ENCODE measurements at regions not wholly inside any gene's neighbourhood (a gene's known extent, or its start where the extent isn't known, plus 50 kb on each side); places are given as distances from the start of the nearest gene placed in this dataset.

- H3K9me3 Mint-ChIP-seq, result no peaks in the 10 kb centered on the region
- H3K27ac Mint-ChIP-seq, result no peak overlapping the region
- no peak overlapping the region for H3K4me3 Mint-ChIP-seq
- no peaks in the 10 kb centered on the region for H3K4me1 Mint-ChIP-seq (ENCODE audit: low read depth)
- H3K36me3 Mint-ChIP-seq (ENCODE audit: low read depth), result no peaks in the 10 kb centered on the region
- intact Hi-C loops (cut with micrococcal nuclease), result no loop called here
- H3K27me3 Mint-ChIP-seq, result no peaks in the 10 kb centered on the region
These were observed 251.1 kb upstream of the SMIM21 start for GRCh38 chr18:75678627-75679026.

- H3K4me3 Mint-ChIP-seq, result no peak overlapping the region
- H3K36me3 Mint-ChIP-seq (ENCODE audit: low read depth), result no peaks in the 10 kb centered on the region
- no peak overlapping the region for H3K27ac Mint-ChIP-seq
- no peaks in the 10 kb centered on the region for H3K27me3 Mint-ChIP-seq
- intact Hi-C loops (cut with micrococcal nuclease), result no loop called here
- no peaks in the 10 kb centered on the region for H3K4me1 Mint-ChIP-seq (ENCODE audit: low read depth)
- H3K9me3 Mint-ChIP-seq, result no peaks in the 10 kb centered on the region
These were observed 250.4 kb upstream of the SMIM21 start for GRCh38 chr18:75677696-75678455.

GRCh38 chr18:75660932-75661331, 233.4 kb upstream of the SMIM21 start:
- Mint-ChIP-seq H3K36me3 (ENCODE audit: low read depth) (no peaks in the 10 kb centered on the region), H3K4me3 (no peak overlapping the region), H3K27me3 (no peaks in the 10 kb centered on the region), H3K4me1 (ENCODE audit: low read depth) (no peaks in the 10 kb centered on the region), H3K27ac (no peak overlapping the region), H3K9me3 (peaks cover 41% of the 10 kb centered on the region)
- intact Hi-C loops (cut with micrococcal nuclease), result no loop called here

- H3K36me3 Mint-ChIP-seq (ENCODE audit: low read depth), result no peaks in the 10 kb centered on the region
- H3K4me3 Mint-ChIP-seq, result no peak overlapping the region
- no peaks in the 10 kb centered on the region for H3K4me1 Mint-ChIP-seq (ENCODE audit: low read depth)
- intact Hi-C loops (cut with micrococcal nuclease), result no loop called here
- H3K27me3 Mint-ChIP-seq, result no peaks in the 10 kb centered on the region
- peaks cover 41% of the 10 kb centered on the region for H3K9me3 Mint-ChIP-seq
- no peak overlapping the region for H3K27ac Mint-ChIP-seq
These were observed 232.1 kb upstream of the SMIM21 start for GRCh38 chr18:75659535-75660023.

GRCh38 chr18:75658330-75658729, 230.8 kb upstream of the SMIM21 start:
- intact Hi-C loops (cut with micrococcal nuclease), result no loop called here
- Mint-ChIP-seq H3K27me3 (no peaks in the 10 kb centered on the region), H3K4me3 (no peak overlapping the region), H3K9me3 (peaks cover 39% of the 10 kb centered on the region), H3K27ac (no peak overlapping the region), H3K4me1 (ENCODE audit: low read depth) (no peaks in the 10 kb centered on the region), H3K36me3 (ENCODE audit: low read depth) (no peaks in the 10 kb centered on the region)

- no peaks in the 10 kb centered on the region for H3K27me3 Mint-ChIP-seq
- no peak overlapping the region for H3K27ac Mint-ChIP-seq
- H3K4me1 Mint-ChIP-seq (ENCODE audit: low read depth), result no peaks in the 10 kb centered on the region
- no peaks in the 10 kb centered on the region for H3K36me3 Mint-ChIP-seq (ENCODE audit: low read depth)
- peaks cover 24% of the 10 kb centered on the region for H3K9me3 Mint-ChIP-seq
- intact Hi-C loops (cut with micrococcal nuclease), result no loop called here
- H3K4me3 Mint-ChIP-seq, result no peak overlapping the region
These were observed 229.2 kb upstream of the SMIM21 start for GRCh38 chr18:75656563-75657247.

- Mint-ChIP-seq H3K9me3 (peaks cover 18% of the 10 kb centered on the region), H3K27ac (no peak overlapping the region), H3K36me3 (ENCODE audit: low read depth) (no peaks in the 10 kb centered on the region), H3K27me3 (no peaks in the 10 kb centered on the region), H3K4me3 (no peak overlapping the region), H3K4me1 (ENCODE audit: low read depth) (no peaks in the 10 kb centered on the region)
- intact Hi-C loops (cut with micrococcal nuclease), result no loop called here
These were observed 228.5 kb upstream of the SMIM21 start for GRCh38 chr18:75656035-75656434.

- Mint-ChIP-seq H3K4me3 (no peak overlapping the region), H3K36me3 (ENCODE audit: low read depth) (no peaks in the 10 kb centered on the region), H3K4me1 (ENCODE audit: low read depth) (no peaks in the 10 kb centered on the region), H3K9me3 (peaks cover 12% of the 10 kb centered on the region), H3K27ac (no peak overlapping the region), H3K27me3 (no peaks in the 10 kb centered on the region)
- intact Hi-C loops (cut with micrococcal nuclease), result no loop called here
These were observed 227.6 kb upstream of the SMIM21 start for GRCh38 chr18:75654851-75655751.

- no peak overlapping the region for H3K27ac Mint-ChIP-seq
- H3K27me3 Mint-ChIP-seq, result no peaks in the 10 kb centered on the region
- peaks cover 12% of the 10 kb centered on the region for H3K9me3 Mint-ChIP-seq
- intact Hi-C loops (cut with micrococcal nuclease), result no loop called here
- H3K4me3 Mint-ChIP-seq, result no peak overlapping the region
- no peaks in the 10 kb centered on the region for H3K4me1 Mint-ChIP-seq (ENCODE audit: low read depth)
- no peaks in the 10 kb centered on the region for H3K36me3 Mint-ChIP-seq (ENCODE audit: low read depth)
These were observed 226.9 kb upstream of the SMIM21 start for GRCh38 chr18:75654386-75654785.

- H3K27me3 Mint-ChIP-seq, result no peaks in the 10 kb centered on the region
- no peaks in the 10 kb centered on the region for H3K9me3 Mint-ChIP-seq
- no peak overlapping the region for H3K4me3 Mint-ChIP-seq
- no peak overlapping the region for H3K27ac Mint-ChIP-seq
- H3K4me1 Mint-ChIP-seq (ENCODE audit: low read depth), result no peaks in the 10 kb centered on the region
- intact Hi-C loops (cut with micrococcal nuclease), result no loop called here
- H3K36me3 Mint-ChIP-seq (ENCODE audit: low read depth), result no peaks in the 10 kb centered on the region
These were observed 225.0 kb upstream of the SMIM21 start for GRCh38 chr18:75652528-75652927.

- no peak overlapping the region for H3K4me3 Mint-ChIP-seq
- H3K27me3 Mint-ChIP-seq, result no peaks in the 10 kb centered on the region
- H3K27ac Mint-ChIP-seq, result no peak overlapping the region
- intact Hi-C loops (cut with micrococcal nuclease), result loop anchor here (5.0 kb wide), 1 partner anchor 133 kb away; no protein-coding TSS in a partner anchor
- no peaks in the 10 kb centered on the region for H3K36me3 Mint-ChIP-seq (ENCODE audit: low read depth)
- H3K9me3 Mint-ChIP-seq, result peaks cover 47% of the 10 kb centered on the region
- no peaks in the 10 kb centered on the region for H3K4me1 Mint-ChIP-seq (ENCODE audit: low read depth)
These were observed 217.4 kb upstream of the SMIM21 start for GRCh38 chr18:75644871-75645270.

GRCh38 chr18:75643083-75643482, 215.6 kb upstream of the SMIM21 start:
- H3K27ac Mint-ChIP-seq, result no peak overlapping the region
- no peaks in the 10 kb centered on the region for H3K27me3 Mint-ChIP-seq
- peaks cover 47% of the 10 kb centered on the region for H3K9me3 Mint-ChIP-seq
- intact Hi-C loops (cut with micrococcal nuclease), result no loop called here
- H3K4me3 Mint-ChIP-seq, result no peak overlapping the region
- no peaks in the 10 kb centered on the region for H3K36me3 Mint-ChIP-seq (ENCODE audit: low read depth)
- no peaks in the 10 kb centered on the region for H3K4me1 Mint-ChIP-seq (ENCODE audit: low read depth)

GRCh38 chr18:75639472-75639831, 211.9 kb upstream of the SMIM21 start:
- Mint-ChIP-seq H3K9me3 (peaks cover 26% of the 10 kb centered on the region), H3K4me3 (no peak overlapping the region), H3K27ac (no peak overlapping the region), H3K4me1 (ENCODE audit: low read depth) (no peaks in the 10 kb centered on the region), H3K36me3 (ENCODE audit: low read depth) (no peaks in the 10 kb centered on the region), H3K27me3 (no peaks in the 10 kb centered on the region)
- intact Hi-C loops (cut with micrococcal nuclease), result no loop called here
